ENCODE measurements at regions not wholly inside any gene's neighbourhood (a gene's known extent, or its start where the extent isn't known, plus 50 kb on each side); places are given as distances from the start of the nearest gene placed in this dataset.
"Not testable (repeated sequence)": the region's sequence is repeated elsewhere in the genome, so short reads cannot be mapped to it uniquely, and the experiment has no call there.

GRCh38 chr4:34974313-34974680 lies 1270.0 kb downstream of the ARAP2 start (continued):
- no peak for TF ChIP-seq ZNF70 (CRISPR knock-in tag; IDR thresholded peaks at IDR 0.05)

- ATAC-seq: not testable (repeated sequence)
These were observed 1223.1 kb downstream of the ARAP2 start for GRCh38 chr4:35021222-35021621.

DNA sequence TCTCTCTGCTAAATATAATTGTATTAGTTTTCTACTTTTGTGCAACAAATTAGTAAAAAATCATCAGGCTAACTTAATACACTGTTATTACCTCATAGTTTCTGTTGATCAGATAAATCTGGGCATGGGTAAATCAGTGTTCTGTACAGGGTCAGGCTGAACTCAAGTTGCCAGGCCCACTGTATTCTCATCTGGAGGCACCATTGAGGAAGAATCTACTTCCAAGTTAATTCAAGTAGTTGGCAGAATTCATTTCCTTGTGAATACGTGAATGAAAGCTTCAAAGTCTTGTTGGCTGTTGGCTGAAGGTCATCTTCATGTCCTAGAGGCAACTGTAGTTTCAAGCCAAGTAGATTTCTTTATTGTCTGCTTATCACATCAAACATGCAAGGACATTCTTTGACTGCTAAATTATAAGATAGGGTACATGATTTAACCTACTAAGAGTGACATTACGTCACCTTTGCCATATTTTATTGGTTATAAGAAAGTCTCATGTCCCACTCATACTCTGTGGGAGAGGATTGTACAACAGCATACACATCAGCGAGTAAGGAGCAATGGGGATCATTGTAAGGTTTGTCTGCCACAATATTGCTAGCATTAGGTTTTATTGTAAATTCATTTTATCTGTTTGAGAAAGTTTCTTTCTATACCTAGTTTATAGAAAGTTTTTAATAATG lies 1219.0 kb downstream of the ARAP2 start:
- no peak for TF ChIP-seq TOX (CRISPR knock-in tag; IDR thresholded peaks at IDR 0.05; ENCODE audit: borderline replicate concordance)
- TF ChIP-seq ISL1 (CRISPR knock-in tag; IDR thresholded peaks at IDR 0.05): no peak
- TF ChIP-seq ZNF565 (CRISPR knock-in tag; conservative IDR thresholded peaks at IDR 0.05; ENCODE audit: low read depth): no peak
- TF ChIP-seq ZC3H10 (CRISPR knock-in tag; IDR thresholded peaks at IDR 0.05): no peak
- TF ChIP-seq ZNF70 (CRISPR knock-in tag; IDR thresholded peaks at IDR 0.05): no peak
- TF ChIP-seq PPARA (CRISPR knock-in tag; IDR thresholded peaks at IDR 0.05; ENCODE audit: borderline replicate concordance): no peak
- no peak for ATAC-seq

DNA sequence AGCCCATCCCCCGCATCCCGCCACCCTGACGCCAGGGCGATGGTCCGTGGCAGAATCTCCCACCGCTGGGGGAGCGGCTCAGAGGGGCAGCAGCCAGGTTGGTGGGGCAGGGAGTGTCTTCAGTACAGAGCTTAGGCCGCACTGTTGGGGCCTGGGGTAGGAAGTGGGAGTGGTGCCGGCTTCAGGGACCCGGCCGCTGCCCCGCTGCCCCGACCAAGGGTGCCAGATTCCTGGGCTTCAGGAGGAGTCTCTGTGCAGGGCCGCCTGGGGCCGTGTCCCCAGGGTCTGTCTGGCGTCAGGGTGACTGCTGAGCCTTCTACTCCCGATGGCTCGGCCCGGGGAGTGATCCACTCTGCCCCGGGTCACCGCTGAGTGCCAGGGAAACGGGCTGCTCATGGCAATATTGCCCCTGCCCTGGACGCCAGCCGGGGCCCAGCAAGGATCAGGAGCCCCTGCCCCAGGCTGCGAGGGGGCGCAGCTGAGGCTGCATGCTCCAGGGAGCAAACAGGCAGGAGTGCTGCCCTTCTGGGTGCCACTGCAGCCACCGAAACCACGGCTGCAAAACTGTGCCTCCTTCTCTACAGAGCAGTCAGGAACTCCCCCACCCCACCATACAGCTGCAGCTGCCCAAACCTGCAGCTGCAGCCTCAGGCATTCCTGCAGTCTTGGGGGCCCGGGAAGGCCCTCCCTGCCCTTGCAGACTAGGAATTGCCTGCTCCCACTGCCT lies 1206.1 kb downstream of the ARAP2 start:
- no peak for TF ChIP-seq TCF4 (CRISPR knock-in tag; IDR thresholded peaks at IDR 0.05; ENCODE audit: borderline replicate concordance)
- TF ChIP-seq ESRRG (CRISPR knock-in tag; IDR thresholded peaks at IDR 0.05): no peak
- no peak for TF ChIP-seq ARNTL (CRISPR knock-in tag; IDR thresholded peaks at IDR 0.05; ENCODE audit: borderline replicate concordance, low read depth)
- TF ChIP-seq POU6F1 (CRISPR knock-in tag; IDR thresholded peaks at IDR 0.05; ENCODE audit: borderline replicate concordance, low read depth): no peak
- TF ChIP-seq, protein P1, sequence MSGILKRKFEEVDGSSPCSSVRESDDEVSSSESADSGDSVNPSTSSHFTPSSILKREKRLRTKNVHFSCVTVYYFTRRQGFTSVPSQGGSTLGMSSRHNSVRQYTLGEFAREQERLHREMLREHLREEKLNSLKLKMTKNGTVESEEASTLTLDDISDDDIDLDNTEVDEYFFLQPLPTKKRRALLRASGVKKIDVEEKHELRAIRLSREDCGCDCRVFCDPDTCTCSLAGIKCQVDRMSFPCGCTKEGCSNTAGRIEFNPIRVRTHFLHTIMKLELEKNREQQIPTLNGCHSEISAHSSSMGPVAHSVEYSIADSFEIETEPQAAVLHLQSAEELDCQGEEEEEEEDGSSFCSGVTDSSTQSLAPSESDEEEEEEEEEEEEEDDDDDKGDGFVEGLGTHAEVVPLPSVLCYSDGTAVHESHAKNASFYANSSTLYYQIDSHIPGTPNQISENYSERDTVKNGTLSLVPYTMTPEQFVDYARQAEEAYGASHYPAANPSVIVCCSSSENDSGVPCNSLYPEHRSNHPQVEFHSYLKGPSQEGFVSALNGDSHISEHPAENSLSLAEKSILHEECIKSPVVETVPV (CRISPR knock-in tag; IDR thresholded peaks at IDR 0.05): no peak
- TF ChIP-seq ZNF565 (CRISPR knock-in tag; conservative IDR thresholded peaks at IDR 0.05; ENCODE audit: low read depth): no peak
- TF ChIP-seq, protein P2, sequence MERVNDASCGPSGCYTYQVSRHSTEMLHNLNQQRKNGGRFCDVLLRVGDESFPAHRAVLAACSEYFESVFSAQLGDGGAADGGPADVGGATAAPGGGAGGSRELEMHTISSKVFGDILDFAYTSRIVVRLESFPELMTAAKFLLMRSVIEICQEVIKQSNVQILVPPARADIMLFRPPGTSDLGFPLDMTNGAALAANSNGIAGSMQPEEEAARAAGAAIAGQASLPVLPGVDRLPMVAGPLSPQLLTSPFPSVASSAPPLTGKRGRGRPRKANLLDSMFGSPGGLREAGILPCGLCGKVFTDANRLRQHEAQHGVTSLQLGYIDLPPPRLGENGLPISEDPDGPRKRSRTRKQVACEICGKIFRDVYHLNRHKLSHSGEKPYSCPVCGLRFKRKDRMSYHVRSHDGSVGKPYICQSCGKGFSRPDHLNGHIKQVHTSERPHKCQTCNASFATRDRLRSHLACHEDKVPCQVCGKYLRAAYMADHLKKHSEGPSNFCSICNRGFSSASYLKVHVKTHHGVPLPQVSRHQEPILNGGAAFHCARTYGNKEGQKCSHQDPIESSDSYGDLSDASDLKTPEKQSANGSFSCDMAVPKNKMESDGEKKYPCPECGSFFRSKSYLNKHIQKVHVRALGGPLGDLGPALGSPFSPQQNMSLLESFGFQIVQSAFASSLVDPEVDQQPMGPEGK (CRISPR knock-in tag; IDR thresholded peaks at IDR 0.05; ENCODE audit: borderline replicate concordance): no peak
- TF ChIP-seq ZFP3 (CRISPR knock-in tag; IDR thresholded peaks at IDR 0.05): no peak
- no peak for TF ChIP-seq ZNF8 (CRISPR knock-in tag; IDR thresholded peaks at IDR 0.05)
- TF ChIP-seq ZFP30 (CRISPR knock-in tag; IDR thresholded peaks at IDR 0.05): no peak
- no peak for TF ChIP-seq TOX (CRISPR knock-in tag; IDR thresholded peaks at IDR 0.05; ENCODE audit: borderline replicate concordance)
- no peak for TF ChIP-seq OSR1 (CRISPR knock-in tag; IDR thresholded peaks at IDR 0.05)
- TF ChIP-seq ZNF70 (CRISPR knock-in tag; IDR thresholded peaks at IDR 0.05): no peak
- TF ChIP-seq, protein P3, sequence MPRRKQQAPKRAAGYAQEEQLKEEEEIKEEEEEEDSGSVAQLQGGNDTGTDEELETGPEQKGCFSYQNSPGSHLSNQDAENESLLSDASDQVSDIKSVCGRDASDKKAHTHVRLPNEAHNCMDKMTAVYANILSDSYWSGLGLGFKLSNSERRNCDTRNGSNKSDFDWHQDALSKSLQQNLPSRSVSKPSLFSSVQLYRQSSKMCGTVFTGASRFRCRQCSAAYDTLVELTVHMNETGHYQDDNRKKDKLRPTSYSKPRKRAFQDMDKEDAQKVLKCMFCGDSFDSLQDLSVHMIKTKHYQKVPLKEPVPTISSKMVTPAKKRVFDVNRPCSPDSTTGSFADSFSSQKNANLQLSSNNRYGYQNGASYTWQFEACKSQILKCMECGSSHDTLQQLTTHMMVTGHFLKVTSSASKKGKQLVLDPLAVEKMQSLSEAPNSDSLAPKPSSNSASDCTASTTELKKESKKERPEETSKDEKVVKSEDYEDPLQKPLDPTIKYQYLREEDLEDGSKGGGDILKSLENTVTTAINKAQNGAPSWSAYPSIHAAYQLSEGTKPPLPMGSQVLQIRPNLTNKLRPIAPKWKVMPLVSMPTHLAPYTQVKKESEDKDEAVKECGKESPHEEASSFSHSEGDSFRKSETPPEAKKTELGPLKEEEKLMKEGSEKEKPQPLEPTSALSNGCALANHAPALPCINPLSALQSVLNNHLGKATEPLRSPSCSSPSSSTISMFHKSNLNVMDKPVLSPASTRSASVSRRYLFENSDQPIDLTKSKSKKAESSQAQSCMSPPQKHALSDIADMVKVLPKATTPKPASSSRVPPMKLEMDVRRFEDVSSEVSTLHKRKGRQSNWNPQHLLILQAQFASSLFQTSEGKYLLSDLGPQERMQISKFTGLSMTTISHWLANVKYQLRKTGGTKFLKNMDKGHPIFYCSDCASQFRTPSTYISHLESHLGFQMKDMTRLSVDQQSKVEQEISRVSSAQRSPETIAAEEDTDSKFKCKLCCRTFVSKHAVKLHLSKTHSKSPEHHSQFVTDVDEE (CRISPR knock-in tag; IDR thresholded peaks at IDR 0.05): no peak
- no peak for ATAC-seq

GRCh38 chr4:35038845-35039244 lies 1205.5 kb downstream of the ARAP2 start:
- no peak for ATAC-seq
- TF ChIP-seq ESRRG (CRISPR knock-in tag; IDR thresholded peaks at IDR 0.05): no peak
- TF ChIP-seq, protein P2 (CRISPR knock-in tag; IDR thresholded peaks at IDR 0.05; ENCODE audit: borderline replicate concordance): no peak
- no peak for TF ChIP-seq GLIS3 (CRISPR knock-in tag; IDR thresholded peaks at IDR 0.05)
- TF ChIP-seq SNAI2 (CRISPR knock-in tag; IDR thresholded peaks at IDR 0.05): no peak
- TF ChIP-seq ARNTL (CRISPR knock-in tag; IDR thresholded peaks at IDR 0.05; ENCODE audit: borderline replicate concordance, low read depth): no peak
- TF ChIP-seq POU6F1 (CRISPR knock-in tag; IDR thresholded peaks at IDR 0.05; ENCODE audit: borderline replicate concordance, low read depth): no peak
- no peak for TF ChIP-seq ZNF8 (CRISPR knock-in tag; IDR thresholded peaks at IDR 0.05)
- TF ChIP-seq, protein P1 (CRISPR knock-in tag; IDR thresholded peaks at IDR 0.05): no peak
- TF ChIP-seq ZNF565 (CRISPR knock-in tag; conservative IDR thresholded peaks at IDR 0.05; ENCODE audit: low read depth): no peak
- TF ChIP-seq ZFP30 (CRISPR knock-in tag; IDR thresholded peaks at IDR 0.05): no peak

All from SK-N-SH treated with all-trans-retinoic acid at 6 μM for 48 hours (cell line).